Lower lobe of right lung (tissue), 2 donors: ENCODE measurements at regions not wholly inside any gene's neighbourhood (a gene's known extent, or its start where the extent isn't known, plus 50 kb on each side); places are given as distances from the start of the nearest gene placed in this dataset.

Experiments
- ATAC-seq, 2 donors: fragments of 200-7000 bp; cut with Tn5 transposase; one replicate each; pipeline ENCODE4 v1.9.1; 2020 to 2022; ENCODE audit warnings: mild to moderate bottlenecking in 2 of 2, moderate library complexity in 2 of 2
- DNase-seq: peaks from one replicate; pipeline ENCODE4 v3.0.0-alpha.2; 2020
- H3K27ac ChIP-seq: fragments of 200-600 bp; one replicate; pipeline ENCODE4 v1.8.0; 2022
- H3K27me3 ChIP-seq: fragments of 200-600 bp; one replicate; pipeline ENCODE4 v1.8.0; 2022; ENCODE audit warnings: low read depth
- H3K36me3 ChIP-seq: fragments of 200-600 bp; one replicate; pipeline ENCODE4 v1.8.0; 2022; ENCODE audit warnings: mild to moderate bottlenecking
- H3K4me1 ChIP-seq: fragments of 200-600 bp; one replicate; pipeline ENCODE4 v1.8.0; 2022
- H3K4me3 ChIP-seq: fragments of 200-600 bp; one replicate; pipeline ENCODE4 v1.8.0; 2022; ENCODE audit warnings: mild to moderate bottlenecking
- H3K9me3 ChIP-seq: fragments of 200-600 bp; one replicate; pipeline ENCODE4 v1.8.0; 2022
- intact Hi-C: fragments of 100-400 bp; cut with DNase I; formaldehyde crosslinking; loops from one replicate; pipeline ENCODE4 v1.11.0; 2022
- TF ChIP-seq, protein P1 (sequence below): fragments of 200-600 bp; IDR thresholded peaks from one replicate; pipeline ENCODE4 v1.8.0; 2022; ENCODE audit warnings: antibody characterized with exemption, mild to moderate bottlenecking
- donor health status: DM: no; HTN: yes; CAD: no; lungs with severe emphysema.

DNA sequence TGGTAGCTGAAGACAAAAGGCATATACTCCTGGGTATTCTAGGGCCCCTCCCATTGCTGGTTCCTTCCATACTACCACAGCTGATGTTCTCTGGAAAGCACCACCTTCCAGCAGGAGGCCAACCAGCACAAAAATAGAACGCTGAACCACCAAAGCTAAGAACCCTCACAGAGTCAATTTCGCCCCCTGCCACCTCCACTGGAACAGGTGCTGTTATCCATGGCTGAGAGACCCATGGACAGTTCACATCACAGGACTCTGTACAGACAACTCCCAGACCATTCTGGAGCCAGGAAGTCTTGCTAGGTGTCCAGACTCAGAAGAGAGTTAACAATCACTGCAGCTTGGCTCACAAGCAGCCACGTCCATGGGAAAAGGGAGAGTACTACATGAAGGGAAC, 1851.5 kb upstream of the NUDT12 start:
- DNase-seq (no peak), ATAC-seq (no peak)
- H3K4me1 ChIP-seq = no peaks in the 10 kb centered on the region
- no peaks in the 10 kb centered on the region for H3K36me3 ChIP-seq
- H3K27ac ChIP-seq = no peak overlapping the region
- H3K27me3 ChIP-seq = no peaks in the 10 kb centered on the region
- H3K4me3 ChIP-seq = no peak overlapping the region
- TF ChIP-seq, protein P1, sequence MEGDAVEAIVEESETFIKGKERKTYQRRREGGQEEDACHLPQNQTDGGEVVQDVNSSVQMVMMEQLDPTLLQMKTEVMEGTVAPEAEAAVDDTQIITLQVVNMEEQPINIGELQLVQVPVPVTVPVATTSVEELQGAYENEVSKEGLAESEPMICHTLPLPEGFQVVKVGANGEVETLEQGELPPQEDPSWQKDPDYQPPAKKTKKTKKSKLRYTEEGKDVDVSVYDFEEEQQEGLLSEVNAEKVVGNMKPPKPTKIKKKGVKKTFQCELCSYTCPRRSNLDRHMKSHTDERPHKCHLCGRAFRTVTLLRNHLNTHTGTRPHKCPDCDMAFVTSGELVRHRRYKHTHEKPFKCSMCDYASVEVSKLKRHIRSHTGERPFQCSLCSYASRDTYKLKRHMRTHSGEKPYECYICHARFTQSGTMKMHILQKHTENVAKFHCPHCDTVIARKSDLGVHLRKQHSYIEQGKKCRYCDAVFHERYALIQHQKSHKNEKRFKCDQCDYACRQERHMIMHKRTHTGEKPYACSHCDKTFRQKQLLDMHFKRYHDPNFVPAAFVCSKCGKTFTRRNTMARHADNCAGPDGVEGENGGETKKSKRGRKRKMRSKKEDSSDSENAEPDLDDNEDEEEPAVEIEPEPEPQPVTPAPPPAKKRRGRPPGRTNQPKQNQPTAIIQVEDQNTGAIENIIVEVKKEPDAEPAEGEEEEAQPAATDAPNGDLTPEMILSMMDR = no peak
- intact Hi-C loops = no loop called here
- H3K9me3 ChIP-seq = no peaks in the 10 kb centered on the region

DNA sequence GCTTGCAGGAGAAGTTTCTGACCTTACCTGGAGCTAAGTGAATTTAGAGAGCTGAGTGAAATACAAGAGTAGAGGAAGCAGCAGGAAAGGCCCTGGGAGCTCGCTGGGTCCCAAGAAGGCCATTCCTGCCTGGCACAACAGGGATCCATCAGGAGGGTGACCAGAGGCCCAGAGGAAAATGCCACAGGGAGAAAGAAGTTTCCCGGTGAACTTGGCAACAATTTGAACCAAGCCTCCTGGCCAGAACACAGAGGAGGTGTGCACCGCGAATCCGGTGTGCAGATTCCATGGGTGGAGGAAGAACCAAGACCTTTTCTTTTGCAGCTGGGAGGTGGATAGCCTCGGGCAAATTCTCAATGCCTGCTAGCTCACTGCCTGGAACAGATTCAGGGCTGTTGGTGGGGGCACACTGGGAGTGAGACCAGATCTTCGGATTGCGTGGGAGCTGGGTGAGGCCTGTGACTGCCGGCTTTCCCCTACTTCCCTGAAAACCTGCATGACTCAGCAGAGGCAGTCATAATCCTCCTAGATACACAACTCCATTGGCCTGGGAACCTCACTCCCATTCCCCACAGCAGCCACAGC, 1850.9 kb upstream of the NUDT12 start:
- DNase-seq = no peak
- Histone ChIP-seq H3K27ac (no peak overlapping the region), H3K9me3 (no peaks in the 10 kb centered on the region), H3K4me3 (no peak overlapping the region), H3K36me3 (no peaks in the 10 kb centered on the region), H3K27me3 (no peaks in the 10 kb centered on the region), H3K4me1 (no peaks in the 10 kb centered on the region)
- ATAC-seq = no peak
- intact Hi-C loops = no loop called here
- TF ChIP-seq, protein P1 = no peak

DNA sequence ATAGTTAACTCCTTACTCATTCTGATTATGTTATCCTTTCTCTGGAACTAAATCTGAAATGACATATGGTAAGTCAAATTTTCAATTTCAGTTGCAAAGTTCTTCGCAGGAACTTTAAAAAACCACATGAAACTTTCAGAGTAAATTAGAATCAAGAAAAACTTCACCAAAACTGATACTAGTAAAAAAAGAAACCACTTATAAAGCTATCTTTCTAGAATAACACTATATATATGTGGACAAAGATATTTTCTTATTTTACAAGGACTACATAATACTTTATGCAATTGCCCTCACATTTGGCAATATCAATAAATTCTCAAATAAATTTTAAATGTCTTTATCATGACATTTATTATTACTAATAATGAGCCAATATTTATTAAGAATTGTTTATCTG, 1847.1 kb upstream of the NUDT12 start:
- intact Hi-C loops = no loop called here
- DNase-seq (no peak), ATAC-seq (no peak)
- Histone ChIP-seq H3K4me3 (no peak overlapping the region), H3K4me1 (no peaks in the 10 kb centered on the region), H3K9me3 (no peaks in the 10 kb centered on the region), H3K36me3 (no peaks in the 10 kb centered on the region), H3K27me3 (no peaks in the 10 kb centered on the region), H3K27ac (no peak overlapping the region)
- TF ChIP-seq, protein P1 = no peak

DNA sequence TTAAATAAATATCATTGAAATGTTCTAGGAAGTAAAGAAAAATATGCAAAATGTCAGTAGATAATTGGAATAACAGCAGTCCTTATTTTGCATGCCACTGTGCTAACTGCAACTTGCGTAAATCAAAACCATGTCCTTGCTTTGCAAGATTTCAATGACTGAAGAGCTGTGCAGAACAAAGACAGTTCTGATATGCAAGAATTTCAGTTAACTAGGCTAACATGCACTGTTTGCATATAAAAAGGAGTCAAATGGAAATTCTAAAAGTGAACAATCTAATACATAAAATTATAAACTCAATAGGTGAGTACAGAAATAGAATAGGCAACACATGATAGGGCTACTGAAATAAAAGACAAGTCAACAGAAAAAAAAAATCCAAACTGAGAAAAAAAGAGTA, 1844.6 kb upstream of the NUDT12 start:
- Histone ChIP-seq H3K4me1 (no peaks in the 10 kb centered on the region), H3K27me3 (no peaks in the 10 kb centered on the region), H3K36me3 (no peaks in the 10 kb centered on the region), H3K9me3 (no peaks in the 10 kb centered on the region), H3K4me3 (no peak overlapping the region), H3K27ac (no peak overlapping the region)
- no peak for DNase-seq
- ATAC-seq = no peak
- intact Hi-C loops = no loop called here
- TF ChIP-seq, protein P1 = no peak

DNA sequence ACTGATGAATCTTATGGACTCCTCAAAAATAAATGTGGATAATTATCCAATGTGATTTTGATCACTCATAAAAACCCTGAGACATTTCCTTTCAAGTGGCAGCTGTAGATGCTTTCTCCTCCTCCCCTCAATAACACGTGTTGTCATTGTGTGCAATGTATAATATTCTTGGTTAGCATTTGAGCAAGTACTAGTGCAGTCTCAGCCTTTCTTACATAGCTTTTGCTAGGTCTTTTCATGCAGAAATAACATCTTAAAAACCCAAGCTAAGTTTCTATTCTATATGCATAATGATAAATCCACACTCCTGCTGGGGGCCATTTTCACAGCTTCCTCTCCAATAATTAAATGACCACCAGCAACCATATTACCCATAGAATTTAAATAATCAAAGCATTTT, 1835.2 kb upstream of the NUDT12 start:
- Histone ChIP-seq H3K36me3 (no peaks in the 10 kb centered on the region), H3K4me1 (no peaks in the 10 kb centered on the region), H3K27ac (no peak overlapping the region), H3K9me3 (no peaks in the 10 kb centered on the region), H3K27me3 (no peaks in the 10 kb centered on the region), H3K4me3 (no peak overlapping the region)
- intact Hi-C loops = no loop called here
- TF ChIP-seq, protein P1 = no peak
- DNase-seq = no peak
- no peak for ATAC-seq

DNA sequence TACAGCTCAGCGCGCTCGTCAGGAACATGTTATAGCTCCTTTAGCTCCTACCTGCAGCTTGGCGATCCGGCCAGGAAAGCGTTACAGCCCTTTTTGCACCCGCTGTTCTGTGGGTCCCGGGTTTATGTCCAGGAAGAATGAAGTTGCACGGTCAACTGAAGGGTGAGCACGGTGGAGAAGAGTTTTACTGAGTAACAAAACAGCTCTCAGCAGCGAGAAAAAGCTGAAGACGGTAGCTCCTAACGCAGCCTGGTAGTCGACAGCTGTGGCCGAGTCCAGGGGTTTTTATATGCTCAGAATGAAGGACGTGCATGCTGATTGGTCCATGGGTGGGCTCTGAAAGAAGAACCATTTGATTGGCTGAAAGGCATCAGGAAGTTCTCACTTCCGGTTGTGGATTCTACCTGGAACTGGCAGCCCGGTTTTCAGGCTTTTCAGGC, 1830.1 kb upstream of the NUDT12 start:
- TF ChIP-seq, protein P1 = no peak
- no peaks in the 10 kb centered on the region for H3K4me1 ChIP-seq
- no peak overlapping the region for H3K4me3 ChIP-seq
- no peaks in the 10 kb centered on the region for H3K27me3 ChIP-seq
- intact Hi-C loops = no loop called here
- DNase-seq = no peak
- H3K27ac ChIP-seq = no peak overlapping the region
- H3K9me3 ChIP-seq = no peaks in the 10 kb centered on the region
- H3K36me3 ChIP-seq = no peaks in the 10 kb centered on the region
- no peak for ATAC-seq
